Testis (tissue), 2 donors: ENCODE measurements at regions not wholly inside any gene's neighbourhood (a gene's known extent, or its start where the extent isn't known, plus 50 kb on each side); places are given as distances from the start of the nearest gene placed in this dataset.

ENCODE experiments used
- CTCF ChIP-seq, 3 experiments: fragments of 450-650 bp in 2 of 3; fragments of 200-600 bp in 1 of 3; sonication (generic) in 1 of 3; IDR thresholded peaks; one replicate each; pipeline ENCODE4 v1.5.1; 2016 to 2019; ENCODE audit warnings: antibody characterized with exemption in 3 of 3, mild to moderate bottlenecking in 2 of 3, moderate library complexity in 1 of 3
- POLR2A ChIP-seq: fragments of 450-650 bp; IDR thresholded peaks from one replicate; pipeline ENCODE4 v1.6.1; 2017; ENCODE audit warnings: antibody characterized with exemption, mild to moderate bottlenecking, moderate library complexity

- TF ChIP-seq CTCF (IDR thresholded peaks at IDR 0.05) (no peak), POLR2A (no peak)
Measured at GRCh38 chr4:79833857-79834256, 239.2 kb downstream of the ANTXR2 start.
